ENCODE measurements at regions not wholly inside any gene's neighbourhood (a gene's known extent, or its start where the extent isn't known, plus 50 kb on each side); places are given as distances from the start of the nearest gene placed in this dataset.

GRCh38 chr2:67561457-67561965 lies 164.4 kb downstream of the ETAA1 start:
- ATAC-seq (no peak), DNase-seq (ENCODE audit: low spot score) (no peak)
- no peak for TF ChIP-seq EZH2phosphoT487 (IDR thresholded peaks at IDR 0.05; ENCODE audit: unreplicated experiment)
- TF ChIP-seq JUNB (IDR thresholded peaks at IDR 0.05; ENCODE audit: unreplicated experiment): no peak
- TF ChIP-seq NANOG (IDR thresholded peaks at IDR 0.05; ENCODE audit: borderline replicate concordance): no peak
- TF ChIP-seq ETS1 (IDR thresholded peaks at IDR 0.05): no peak
- TF ChIP-seq CREB1 (CRISPR knock-in tag; IDR thresholded peaks at IDR 0.05; ENCODE audit: low read depth): no peak
- Histone ChIP-seq H3K36me3 (ENCODE audit: insufficient read depth) (no peaks in the 10 kb centered on the region), H2AFZ (no peak overlapping the region), H3K4me1 (ENCODE audit: insufficient read depth) (no peaks in the 10 kb centered on the region), H3K9me2 (ENCODE audit: insufficient read depth) (0 out of 2 replicates have a peak, but pooled peaks cover 4% of the 10 kb centered on the region), H3K4me2 (no peak overlapping the region), H3F3A (replicated peaks; ENCODE audit: low read depth) (no peaks in the 10 kb centered on the region), H4K20me1 (replicated peaks; ENCODE audit: insufficient read depth) (no peaks in the 10 kb centered on the region), H3K4me3 (no peak overlapping the region), H3K79me2 (replicated peaks; ENCODE audit: insufficient read depth) (no peaks in the 10 kb centered on the region), H3K27ac (ENCODE audit: low read depth) (no peak overlapping the region), H3K27me3 (ENCODE audit: insufficient read depth) (no peaks in the 10 kb centered on the region)
- Mint-ChIP-seq H3K4me3 (no peak overlapping the region), H3K27ac (no peak overlapping the region), H3K4me1 (no peaks in the 10 kb centered on the region), H3K9me3 (no peaks in the 10 kb centered on the region; the same call in 2 of the 3 replicates), H3K36me3 (ENCODE audit: low read depth) (no peaks in the 10 kb centered on the region), H3K27me3 (ENCODE audit: insufficient read depth, low read depth, poor library complexity) (no peaks in the 10 kb centered on the region)

- H3K79me2 ChIP-seq (replicated peaks; ENCODE audit: insufficient read depth): no peaks in the 10 kb centered on the region
- H3K27me3 Mint-ChIP-seq (ENCODE audit: insufficient read depth, low read depth, poor library complexity): no peaks in the 10 kb centered on the region
- H3F3A ChIP-seq (replicated peaks; ENCODE audit: low read depth): no peaks in the 10 kb centered on the region
- ATAC-seq: no peak
- no peaks in the 10 kb centered on the region for H3K36me3 Mint-ChIP-seq (ENCODE audit: low read depth)
- no peak overlapping the region for H3K27ac Mint-ChIP-seq
- no peak for TF ChIP-seq REST (IDR thresholded peaks at IDR 0.05; ENCODE audit: unreplicated experiment)
- H3K9me3 Mint-ChIP-seq: no peaks in the 10 kb centered on the region; the same call in 2 of the 3 replicates
- no peaks in the 10 kb centered on the region for H3K4me1 Mint-ChIP-seq
- H3K27ac ChIP-seq (ENCODE audit: low read depth): no peak overlapping the region
- H3K4me1 ChIP-seq (ENCODE audit: insufficient read depth): no peaks in the 10 kb centered on the region
- H3K27me3 ChIP-seq (ENCODE audit: insufficient read depth): no peaks in the 10 kb centered on the region
- H3K36me3 ChIP-seq (ENCODE audit: insufficient read depth): no peaks in the 10 kb centered on the region
- 0 out of 2 replicates have a peak, but pooled peaks cover 4% of the 10 kb centered on the region for H3K9me2 ChIP-seq (ENCODE audit: insufficient read depth)
- H3K4me3 Mint-ChIP-seq: no peak overlapping the region
- H4K20me1 ChIP-seq (replicated peaks; ENCODE audit: insufficient read depth): no peaks in the 10 kb centered on the region
- H2AFZ ChIP-seq: no peak overlapping the region; the same call in 1 of the 2 replicates
- H3K4me2 ChIP-seq: no peak overlapping the region
- H3K4me3 ChIP-seq: no peak overlapping the region
- no peak for DNase-seq (ENCODE audit: low spot score)
Observed at GRCh38 chr2:67564076-67564475, 166.9 kb downstream of the ETAA1 start.
